ENCODE measurements at regions not wholly inside any gene's neighbourhood (a gene's known extent, or its start where the extent isn't known, plus 50 kb on each side); places are given as distances from the start of the nearest gene placed in this dataset.
"Not testable (repeated sequence)": the region's sequence is repeated elsewhere in the genome, so short reads cannot be mapped to it uniquely, and the experiment has no call there.

DNA sequence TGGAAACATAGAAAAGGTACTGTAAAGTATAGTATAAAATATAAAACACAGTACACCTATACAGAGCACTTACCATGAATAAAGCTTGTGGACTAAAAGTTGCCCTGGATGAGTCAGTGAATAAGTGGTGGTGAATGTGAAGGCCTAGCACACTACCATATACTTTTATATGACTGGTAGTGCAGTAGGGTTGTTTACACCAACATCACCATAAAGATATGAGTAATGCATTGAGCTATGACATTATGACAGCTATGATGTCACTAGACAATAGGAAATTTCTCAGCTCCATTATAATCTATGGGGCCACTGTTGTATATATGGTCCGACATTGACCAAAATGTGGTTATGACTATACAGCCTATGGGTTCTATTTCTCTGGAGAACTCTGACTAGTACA, 291.8 kb upstream of the ACTBL2 start:
- no peak for DNase-seq

GRCh38 chr5:57772512-57772911, 289.9 kb upstream of the ACTBL2 start:
- no peak for DNase-seq

- no peak for DNase-seq
These were observed 287.4 kb upstream of the ACTBL2 start for GRCh38 chr5:57770039-57770438.

- no peak for DNase-seq
These were observed 286.1 kb upstream of the ACTBL2 start for GRCh38 chr5:57768745-57769144.

DNA sequence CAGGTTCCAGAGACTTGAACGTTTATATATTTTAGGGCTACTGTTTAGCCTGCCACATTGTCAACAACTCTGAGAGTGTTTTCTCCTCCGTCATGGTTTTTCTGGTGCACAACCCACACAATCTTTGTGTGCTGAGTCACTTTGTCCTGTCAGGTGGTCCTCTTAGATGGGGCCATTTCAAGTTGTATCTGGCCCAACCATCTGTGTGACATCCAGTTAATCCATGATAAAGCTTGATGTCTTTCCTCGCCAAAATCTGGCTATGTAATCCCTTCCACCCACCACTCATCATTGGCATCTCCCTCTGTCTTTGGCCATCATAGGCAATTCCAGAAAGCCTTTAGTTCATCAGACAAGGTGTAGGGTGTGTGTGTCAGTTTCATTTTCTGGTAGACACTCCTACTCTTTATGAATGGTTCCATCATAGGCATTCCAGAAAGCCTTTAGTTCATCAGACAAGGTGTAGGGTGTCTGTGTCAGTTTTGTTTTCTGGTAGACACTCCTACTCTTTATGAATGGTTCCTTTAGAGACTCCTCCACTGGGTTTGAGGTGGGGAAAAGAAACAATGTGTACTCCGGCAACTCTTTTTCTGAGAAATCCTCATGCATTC, 282.0 kb upstream of the ACTBL2 start:
- DNase-seq, result no peak

GRCh38 chr5:57761513-57761912, 278.9 kb upstream of the ACTBL2 start:
- DNase-seq, result no peak

GRCh38 chr5:57754616-57755015, 272.0 kb upstream of the ACTBL2 start:
- DNase-seq, result no peak

GRCh38 chr5:57753446-57753845, 270.8 kb upstream of the ACTBL2 start:
- no peak for DNase-seq

- DNase-seq, result no peak
These were observed 269.1 kb upstream of the ACTBL2 start for GRCh38 chr5:57751710-57752109.

DNA sequence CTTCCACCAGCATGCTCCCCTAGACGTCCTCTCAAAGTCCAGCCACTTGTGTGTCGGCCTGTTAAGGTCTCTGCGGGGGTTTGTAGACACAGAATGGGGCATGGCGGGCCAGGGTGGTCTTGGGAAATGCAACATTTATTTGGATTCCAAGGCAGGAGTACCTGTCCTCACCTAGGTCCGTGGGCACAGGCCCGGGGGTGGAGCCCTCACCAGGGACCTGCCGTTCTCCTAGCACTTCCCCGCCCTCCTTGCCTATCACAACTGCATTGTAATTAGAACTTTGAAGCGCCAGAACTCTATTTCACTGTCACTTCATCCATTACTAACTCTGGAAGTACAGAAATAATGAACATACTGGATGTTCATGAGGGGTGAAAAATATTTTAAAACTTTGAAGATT, 268.3 kb upstream of the ACTBL2 start:
- DNase-seq, result no peak

- no peak for DNase-seq
These were observed 267.7 kb upstream of the ACTBL2 start for GRCh38 chr5:57750282-57750681.

DNA sequence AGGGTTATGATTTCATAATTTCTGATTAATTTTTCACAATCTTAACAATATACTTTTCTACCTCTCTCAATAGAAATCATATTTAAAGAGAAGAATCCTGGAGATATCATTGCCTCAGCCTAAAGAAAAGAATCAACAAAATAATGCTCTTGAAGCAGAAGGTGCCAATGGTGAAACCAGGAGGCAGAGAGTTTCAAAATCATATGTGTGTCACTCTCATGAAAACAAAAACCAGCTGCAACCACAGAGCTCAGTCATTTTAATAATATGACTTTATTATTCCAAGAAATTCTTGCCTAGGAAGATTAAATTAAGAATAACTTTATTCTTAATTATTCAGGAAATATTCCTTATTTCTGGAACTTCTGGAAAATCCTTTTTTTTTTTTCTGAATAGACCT, 266.8 kb upstream of the ACTBL2 start:
- DNase-seq, result no peak

GRCh38 chr5:57745700-57746651, 263.4 kb upstream of the ACTBL2 start:
- DNase-seq, result no peak

DNA sequence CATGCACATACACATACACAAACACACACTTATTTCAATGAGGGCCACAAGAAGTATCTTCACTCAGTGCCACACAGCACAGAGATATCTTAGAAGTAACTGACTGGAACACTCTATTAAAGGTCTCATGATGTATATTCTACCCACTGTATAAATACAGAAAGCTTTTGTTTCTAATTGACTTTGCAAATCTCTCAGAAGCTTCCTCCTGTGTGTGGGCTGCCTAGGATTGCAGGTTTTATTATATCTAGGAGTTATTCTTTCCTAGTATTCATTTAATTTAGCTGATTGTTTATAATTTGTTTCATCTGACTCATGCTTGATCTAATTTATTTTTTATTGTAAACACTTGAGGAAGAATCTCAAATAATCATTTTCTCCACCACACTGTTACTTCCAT, 262.4 kb upstream of the ACTBL2 start:
- DNase-seq, result no peak

GRCh38 chr5:57741336-57741735, 258.7 kb upstream of the ACTBL2 start:
- DNase-seq, result no peak

DNA sequence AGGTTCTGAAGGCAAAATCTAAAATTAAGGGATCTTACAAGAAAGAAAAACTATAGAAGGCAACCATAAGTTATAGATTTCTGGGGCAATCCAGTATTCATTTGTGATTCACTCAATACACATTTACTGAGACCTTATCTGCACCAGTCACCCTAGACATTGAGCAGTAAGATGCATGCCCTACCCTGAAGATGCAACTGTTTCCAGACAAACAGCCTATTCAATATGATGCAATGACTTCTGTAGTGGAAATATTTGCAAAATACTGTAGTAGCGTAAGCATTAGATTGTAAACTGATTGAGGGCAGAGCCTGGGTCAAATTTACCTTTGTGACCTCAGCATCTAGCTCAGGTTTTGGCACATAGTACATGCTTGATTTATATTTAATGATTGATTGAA, 256.2 kb upstream of the ACTBL2 start:
- DNase-seq, result no peak

GRCh38 chr5:57738301-57738700, 255.7 kb upstream of the ACTBL2 start:
- DNase-seq, result no peak

- DNase-seq, result no peak
These were observed 254.1 kb upstream of the ACTBL2 start for GRCh38 chr5:57736716-57737115.

- DNase-seq, result not testable (repeated sequence)
These were observed 252.9 kb upstream of the ACTBL2 start for GRCh38 chr5:57735279-57736153.

DNA sequence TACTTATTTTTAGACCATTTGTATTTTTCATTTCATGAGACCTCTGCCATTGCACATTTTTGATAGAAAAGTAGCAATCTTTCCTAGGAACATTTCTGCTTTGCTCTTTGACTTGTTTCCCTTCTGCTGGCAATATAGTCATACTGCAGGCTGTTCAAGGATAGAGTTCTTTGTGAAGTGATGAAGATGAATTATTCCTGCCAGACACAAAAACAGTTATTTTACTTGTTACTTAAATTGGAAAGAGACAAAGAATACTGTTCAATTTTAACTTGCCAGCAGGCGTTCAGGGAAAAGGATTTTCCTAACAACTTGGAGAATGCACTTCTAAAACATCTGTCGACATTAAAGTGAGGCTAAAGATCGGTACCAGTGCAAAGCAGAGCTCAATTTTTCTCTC, 251.7 kb upstream of the ACTBL2 start:
- DNase-seq, result no peak

GRCh38 chr5:57727591-57727990, 245.0 kb upstream of the ACTBL2 start:
- DNase-seq, result no peak

DNA sequence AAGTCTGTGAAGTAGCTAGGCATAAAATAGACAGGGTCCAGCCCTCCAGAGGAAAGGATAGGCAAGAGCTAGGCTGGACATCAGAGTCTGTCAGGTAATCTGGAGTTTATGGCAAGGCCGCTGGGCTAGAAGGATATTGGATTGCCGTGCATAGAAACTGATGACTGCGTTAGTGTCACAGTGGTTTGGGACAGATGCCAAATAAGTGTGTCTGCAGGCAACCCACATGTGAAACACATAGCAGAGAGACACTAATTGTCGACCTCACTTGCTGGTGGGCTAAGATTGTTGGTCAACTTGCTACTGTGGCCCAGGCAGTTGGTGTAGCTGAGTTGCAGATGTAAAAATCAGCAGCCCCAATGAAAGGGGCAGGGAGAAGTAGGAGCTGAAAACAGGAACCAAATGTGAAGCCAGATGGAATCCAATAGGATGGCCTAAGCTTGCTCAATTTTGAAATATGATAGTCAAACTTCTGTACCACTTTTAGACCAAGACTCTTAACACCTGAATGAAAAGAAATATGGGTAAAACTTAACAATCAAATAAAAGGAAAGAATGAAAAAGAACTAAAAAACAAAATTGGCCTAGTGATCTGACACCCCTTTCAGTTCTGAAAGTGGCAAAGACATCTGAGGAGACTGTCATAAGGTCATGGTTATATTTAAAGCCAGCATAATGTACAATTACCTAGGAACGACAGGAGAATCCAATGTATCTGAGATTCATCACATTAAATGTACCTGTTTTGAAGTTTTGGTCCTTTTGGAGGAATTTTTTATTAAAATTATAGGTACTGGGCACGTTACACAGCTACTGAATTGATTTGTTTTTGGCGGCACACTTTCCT, 243.3 kb upstream of the ACTBL2 start:
- DNase-seq, result no peak

Data from activated CD4-positive, alpha-beta T cell treated with anti-CD3 and anti-CD28 coated beads, Interleukin-2, amount 50 U/mL, for 48 hours (primary cell).